ENCODE measurements at regions not wholly inside any gene's neighbourhood (a gene's known extent, or its start where the extent isn't known, plus 50 kb on each side); places are given as distances from the start of the nearest gene placed in this dataset.
"Not testable (repeated sequence)": the region's sequence is repeated elsewhere in the genome, so short reads cannot be mapped to it uniquely, and the experiment has no call there.

DNA sequence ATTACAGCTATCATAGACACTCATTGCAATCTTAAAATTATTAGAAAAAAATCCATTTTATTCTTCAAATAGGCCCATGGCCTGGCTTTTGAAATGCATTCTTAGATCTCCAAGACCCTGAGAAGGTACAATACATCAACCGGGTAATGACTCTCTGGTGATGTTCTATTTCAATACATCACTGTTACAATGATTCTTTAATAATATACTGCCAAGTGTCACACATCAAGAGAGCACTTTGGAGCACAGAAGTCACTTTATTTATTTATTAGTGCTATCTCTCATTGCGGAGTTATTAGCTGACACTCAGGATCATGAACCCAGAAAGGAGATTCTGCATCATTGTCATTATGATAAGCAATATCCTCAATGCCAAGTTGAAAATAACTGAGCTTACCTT lies 748.5 kb upstream of the MBL2 start:
- DNase-seq, result no peak

DNA sequence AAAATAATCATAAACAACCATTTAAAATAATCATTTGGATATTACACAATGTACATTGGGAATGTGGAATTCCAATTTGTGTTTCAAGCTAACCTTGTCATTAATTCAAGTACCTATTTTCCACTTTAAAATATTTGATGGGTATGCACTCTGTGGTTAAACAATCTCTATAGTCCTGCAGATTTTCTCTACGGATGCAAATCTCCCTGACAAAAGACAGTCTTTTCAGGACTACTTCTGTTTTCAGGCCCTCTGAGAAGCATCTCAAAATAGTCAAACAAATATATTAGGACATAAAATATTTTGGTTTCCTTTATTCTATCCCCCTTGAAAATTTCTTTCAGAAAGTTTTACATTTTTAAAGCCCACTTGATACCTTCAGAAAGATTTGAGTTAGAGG lies 735.6 kb upstream of the MBL2 start:
- no peak for DNase-seq

DNA sequence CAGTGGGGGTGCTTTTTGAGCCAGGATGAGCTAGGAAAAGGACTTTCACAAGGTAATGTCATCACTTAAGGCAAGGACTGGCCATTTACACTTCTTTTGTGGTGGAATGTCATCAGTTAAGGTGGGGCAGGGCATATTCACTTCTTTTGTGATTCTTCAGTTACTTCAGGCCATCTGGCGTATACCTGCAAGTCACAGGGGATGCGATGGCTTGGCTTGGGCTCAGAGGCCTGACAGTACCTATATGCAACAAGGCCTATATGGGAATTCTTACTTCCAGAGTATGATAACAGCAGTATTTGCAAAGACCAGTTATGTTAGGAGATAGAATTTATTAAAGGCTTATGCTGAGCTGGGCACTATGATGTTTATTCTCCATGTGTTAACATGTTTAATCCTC lies 731.9 kb upstream of the MBL2 start:
- DNase-seq, result not testable (repeated sequence)

DNA sequence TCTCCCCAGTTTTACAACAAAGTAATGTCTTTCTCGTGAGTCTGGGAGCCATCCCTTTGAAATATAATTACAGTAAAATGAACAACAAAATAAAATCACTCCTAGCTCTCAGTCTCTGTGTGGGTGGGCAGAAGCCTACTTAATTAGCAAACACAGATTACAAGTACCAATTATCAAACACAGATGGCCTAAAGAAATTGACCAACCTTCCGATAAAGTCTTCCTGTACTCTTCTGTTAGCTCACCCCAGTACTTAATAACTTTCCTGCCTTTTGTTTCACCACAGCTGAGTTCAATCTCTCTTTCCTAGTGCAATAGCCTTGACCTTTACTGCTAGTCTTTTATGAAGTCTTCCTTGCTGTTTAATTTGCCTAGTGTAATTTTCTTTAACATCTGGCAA lies 719.2 kb upstream of the MBL2 start:
- DNase-seq, result peak; percentile 13

DNA sequence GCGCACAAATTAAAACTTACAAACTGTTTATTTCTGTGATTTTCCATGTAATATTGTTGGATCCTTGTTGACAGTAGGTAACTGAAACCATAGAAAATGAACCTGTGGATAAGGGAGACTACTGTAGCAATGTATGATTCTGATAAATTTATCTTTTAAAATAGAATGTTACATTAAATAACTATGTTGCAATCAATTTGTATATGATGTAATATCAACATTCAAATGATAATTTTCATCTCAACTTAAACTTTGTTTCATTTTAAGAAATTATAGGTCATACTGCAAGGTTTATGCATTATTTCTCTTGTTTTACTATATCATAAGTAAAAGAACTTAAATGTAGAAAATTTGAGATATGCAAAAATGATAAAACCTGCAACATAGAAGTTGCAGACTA lies 718.0 kb upstream of the MBL2 start:
- DNase-seq, result no peak

DNA sequence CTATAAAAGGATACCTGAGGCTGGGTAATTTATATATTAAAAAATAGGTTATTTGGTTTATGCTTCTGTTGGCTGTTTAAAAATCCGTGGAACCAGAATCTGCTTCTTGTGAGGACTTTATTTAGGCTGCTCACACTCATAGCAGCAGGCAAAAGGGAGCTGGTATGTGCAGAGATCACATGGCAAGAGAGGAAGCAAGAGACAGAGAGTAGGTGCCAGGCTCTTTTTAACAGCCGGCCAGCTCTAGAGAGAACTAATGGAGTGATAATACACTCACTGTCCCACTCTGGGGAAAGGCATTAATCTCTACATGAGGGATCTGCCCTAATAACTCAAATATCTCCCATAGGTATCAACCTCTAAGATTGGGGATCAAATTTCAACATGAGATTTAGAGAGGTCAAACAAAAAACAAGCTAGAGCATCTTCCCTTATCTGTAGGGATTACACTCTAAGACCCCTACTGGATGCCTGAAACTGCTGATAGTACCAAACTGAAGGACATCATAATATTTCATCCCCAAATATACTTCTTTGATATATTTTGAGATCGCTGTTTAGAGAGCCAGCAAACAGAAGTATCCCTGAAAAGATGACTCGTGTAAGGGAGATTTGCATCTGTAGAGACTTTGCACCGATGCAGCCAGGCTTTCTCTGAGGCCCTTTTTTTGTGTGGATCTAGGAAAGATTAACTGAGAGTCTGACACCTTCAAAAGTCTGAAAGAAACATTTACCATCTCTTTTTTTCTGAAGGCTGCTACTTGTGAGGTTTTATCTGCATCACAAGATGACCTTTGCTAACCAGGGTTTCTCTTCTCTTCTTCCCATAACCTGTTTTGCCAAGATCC lies 717.0 kb upstream of the MBL2 start:
- DNase-seq, result no peak

DNA sequence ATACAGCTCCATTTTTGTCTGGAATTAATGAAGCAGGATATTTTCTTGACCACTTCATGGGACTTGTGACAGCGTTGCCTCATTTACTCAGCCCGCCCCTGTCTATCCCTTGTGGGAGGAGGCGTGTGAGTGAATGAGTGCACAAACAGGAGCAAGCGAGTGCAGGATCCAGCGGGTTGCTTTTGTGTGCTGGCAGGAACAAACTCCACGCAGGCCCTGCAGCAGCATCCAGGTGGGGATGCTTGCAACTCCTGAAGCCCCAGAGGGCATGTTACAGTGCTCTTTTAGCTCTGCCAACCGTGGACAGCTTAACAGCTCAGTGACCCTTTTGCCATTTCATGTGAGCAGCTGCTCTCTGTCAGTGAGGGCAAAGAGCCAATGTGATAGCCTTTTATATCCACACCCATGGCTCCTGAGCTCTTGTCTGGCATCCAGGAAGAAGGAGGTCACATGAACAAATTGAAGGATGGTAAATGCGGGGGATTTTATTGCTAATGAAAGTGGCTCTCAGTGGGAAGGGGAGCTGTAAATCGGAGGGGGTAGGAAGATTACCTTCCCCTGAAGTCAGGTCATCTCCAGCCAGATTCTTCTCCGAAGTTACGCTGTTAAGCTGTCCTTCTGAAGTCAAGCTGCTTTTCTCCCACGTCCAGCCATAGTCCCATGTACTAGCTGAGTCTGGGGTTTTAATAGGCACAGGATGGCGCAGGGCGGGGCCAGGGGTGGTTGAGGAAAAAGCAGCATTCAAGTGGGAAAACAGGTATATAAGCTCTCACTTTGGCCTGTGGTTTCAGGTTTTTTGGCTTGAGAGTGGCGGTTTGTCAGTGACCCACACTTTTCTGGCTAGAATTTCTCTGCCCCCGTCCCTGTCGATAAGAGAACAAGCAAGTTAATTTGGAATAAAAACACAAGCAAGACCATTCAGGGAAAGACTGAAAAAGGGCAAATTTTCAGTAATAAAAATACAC lies 714.7 kb upstream of the MBL2 start:
- no peak for DNase-seq

DNA sequence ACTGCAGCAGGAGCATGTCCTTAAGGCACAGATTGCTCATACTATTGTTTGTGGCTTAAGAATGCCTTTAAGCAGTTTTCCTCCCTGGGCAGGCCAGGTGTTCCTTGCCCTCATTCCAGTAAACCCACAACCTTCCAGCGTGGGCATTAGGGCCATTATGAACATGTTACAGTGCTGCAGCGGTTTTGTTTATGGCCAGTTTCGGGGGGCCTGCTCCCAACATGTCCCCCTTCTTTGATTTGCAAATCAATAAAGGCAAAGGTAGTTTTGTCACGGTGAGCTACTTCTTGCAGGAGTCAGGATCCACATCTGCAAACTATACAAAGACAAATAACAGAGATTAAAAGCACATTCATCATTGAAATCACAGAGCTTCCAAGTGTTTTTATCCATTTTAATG lies 712.8 kb upstream of the MBL2 start:
- not testable (repeated sequence) for DNase-seq

DNA sequence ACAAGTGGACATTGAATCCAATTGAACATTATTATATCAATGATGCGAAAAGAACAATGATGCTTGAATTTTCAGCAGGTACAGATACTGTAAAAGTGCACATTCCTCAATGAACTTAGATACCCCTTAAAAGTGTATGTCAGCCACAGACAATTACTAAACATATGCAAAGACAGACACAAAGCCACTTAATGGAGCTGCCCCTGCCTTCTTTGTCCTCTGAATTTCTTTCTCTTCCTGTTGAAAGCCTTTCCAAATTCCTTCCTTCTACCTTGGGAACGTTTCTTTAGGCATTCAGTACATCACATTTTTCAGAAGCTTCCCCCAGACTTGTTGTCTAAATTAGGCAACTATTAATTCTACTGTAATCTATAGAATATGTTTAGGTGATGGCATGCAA lies 706.8 kb upstream of the MBL2 start:
- no peak for DNase-seq

DNA sequence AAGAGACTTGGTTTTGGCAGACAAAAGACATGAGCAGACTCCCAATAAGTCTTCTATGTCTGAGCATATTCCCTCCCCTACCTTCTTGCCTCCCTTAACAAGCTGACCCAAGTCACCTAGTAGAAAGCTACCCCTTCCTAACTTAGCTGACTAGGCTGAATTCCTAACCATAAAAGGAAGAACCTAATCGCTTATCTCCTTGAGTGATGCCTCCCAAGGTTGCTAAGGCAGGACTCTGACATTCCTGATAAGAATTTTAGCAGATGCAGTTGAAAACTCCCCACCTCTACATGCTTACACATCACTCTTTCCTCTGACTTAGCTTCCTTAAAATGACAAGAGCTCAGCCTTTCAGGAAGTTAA lies 704.7 kb upstream of the MBL2 start:
- DNase-seq, result no peak

DNA sequence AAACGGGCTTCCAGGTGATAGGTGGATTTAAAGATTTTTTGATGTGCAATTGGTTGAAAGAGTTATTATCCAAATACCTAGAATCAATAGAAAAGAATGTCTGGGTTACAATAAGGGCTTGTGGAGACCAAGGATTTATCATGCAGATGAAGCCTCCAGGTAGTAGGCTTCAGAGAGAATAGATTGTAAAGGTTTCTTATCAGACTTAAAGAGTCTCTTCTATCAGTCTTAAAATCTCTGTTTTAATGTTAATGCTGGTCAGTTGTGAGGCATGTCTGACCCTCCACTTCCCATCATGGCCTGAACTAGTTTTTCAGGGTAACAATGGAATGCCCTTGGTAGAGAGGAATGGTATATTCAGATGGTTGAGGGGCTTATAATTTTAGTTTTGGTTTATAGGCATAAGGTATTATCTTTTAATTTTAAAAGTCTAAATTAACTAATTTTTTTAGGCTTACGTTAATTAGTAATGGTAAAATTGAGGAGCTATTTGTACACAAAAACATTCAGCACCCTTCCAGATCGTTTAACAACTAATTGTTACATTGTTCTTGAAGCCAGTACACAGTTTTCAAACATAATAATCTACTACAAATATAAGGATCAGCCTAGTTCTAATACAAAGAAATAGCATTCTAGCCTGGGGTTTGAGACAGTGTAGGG lies 704.2 kb upstream of the MBL2 start:
- DNase-seq, result no peak

DNA sequence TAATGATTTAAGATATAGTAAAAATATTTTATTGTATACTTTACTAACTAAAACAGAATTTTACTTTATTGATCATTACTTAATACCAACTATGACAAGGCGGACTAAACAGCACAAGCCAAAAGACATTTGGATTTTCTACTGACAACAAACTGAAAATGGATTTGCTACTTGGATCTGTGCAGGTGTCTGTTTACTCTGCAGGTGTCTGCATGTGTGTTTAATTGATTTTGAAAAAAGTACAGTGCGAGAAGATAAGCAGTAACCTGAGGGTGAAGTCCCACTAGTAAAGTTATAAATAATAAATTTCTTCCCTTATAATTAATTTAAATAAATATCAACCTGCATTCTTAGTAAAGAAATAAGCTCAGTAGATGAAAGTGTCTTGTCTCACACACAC lies 696.8 kb upstream of the MBL2 start:
- no peak for DNase-seq

DNA sequence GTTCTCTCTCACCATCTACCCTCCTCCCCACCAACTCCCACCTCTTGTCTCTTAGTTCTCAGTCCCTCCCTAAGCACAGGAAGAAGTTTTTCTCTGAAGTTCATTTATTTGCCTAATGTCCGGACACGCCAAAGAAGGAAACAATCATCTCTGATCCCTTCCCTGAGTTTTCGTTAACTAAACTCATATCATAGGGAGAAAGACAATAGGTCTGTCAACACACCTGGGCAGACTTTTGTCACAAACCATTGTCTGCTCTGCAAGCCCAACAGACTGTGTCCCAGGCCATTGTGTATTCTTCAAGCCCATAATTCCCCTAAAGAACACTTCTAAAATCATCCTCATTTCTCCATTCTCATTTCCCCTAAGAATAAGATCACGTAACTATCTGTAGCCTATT lies 691.0 kb upstream of the MBL2 start:
- peak; percentile 83 for DNase-seq

DNA sequence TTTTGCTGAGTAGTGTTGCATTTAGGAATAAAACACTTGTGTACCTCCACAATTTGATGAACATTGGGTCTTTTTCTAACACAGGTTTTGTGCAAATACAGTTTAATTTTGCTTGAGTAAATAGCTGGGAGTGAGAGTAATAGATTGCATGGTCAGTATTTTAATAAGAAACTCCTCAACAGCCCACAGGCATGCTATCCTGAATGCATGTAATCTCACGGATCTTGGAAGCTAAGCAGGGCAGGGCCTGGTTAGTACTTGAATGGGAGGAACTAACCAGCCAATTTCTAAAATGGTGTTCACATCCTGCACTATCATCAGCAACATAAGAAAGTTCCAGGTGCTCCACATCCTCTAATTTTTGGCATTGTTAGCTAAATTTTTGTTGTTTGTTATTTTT lies 685.4 kb upstream of the MBL2 start:
- DNase-seq, result no peak

DNA sequence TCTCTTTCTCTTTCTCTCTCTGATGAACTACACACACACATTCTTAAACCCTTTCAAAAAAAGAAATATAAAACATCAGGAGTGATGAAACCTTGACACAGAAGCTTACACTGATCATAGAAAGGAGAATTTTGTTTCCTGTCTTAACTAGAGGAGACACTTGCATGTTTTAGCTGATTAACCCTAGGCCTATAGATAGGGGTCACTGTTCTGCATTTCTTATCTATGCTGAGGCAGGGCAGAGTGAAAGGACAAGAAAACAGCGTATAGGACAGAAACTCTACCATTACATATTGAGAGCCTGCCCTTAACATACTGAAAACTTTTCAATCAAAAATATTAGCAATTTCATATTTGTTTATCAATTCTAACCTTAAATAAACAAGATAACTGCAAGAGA lies 680.6 kb upstream of the MBL2 start:
- DNase-seq, result no peak

DNA sequence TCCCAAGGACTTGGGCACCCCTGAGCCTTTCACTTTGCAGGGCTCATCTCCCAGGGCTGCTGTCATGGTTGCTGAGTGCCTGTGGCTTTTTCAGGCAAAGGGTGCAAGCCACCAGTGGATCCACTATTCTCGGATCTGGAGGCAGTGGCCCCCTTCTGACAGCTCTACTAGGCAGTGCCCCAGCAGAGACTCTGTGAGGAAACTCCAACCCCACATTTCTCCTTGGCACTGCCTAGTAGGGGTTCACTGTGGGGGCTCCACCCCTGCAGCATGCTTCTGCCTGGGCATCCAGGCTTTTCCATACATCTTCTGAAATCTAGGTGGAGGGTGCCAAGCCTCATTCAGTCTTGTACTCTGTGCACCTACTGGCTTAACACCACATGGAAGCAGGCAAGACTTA lies 675.0 kb upstream of the MBL2 start:
- DNase-seq, result no peak

DNA sequence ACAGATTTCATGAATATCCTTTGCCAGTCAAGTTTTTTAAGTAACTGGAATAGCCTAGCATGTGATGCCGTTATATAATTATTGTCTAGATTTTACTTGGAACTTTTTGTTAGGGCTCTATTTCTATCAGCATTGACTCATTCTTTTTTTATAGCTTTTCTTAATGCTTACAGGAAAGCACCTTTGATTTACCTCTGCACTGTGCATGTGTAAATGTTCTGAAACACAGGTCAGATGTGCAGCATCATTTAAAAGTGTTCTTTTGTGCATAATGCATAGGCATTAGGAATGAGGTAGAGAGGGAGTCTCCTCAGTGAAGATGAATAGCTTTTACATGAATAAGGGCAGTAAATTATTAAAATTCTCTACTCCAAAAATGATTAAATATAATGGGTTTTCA lies 669.3 kb upstream of the MBL2 start:
- DNase-seq, result no peak

DNA sequence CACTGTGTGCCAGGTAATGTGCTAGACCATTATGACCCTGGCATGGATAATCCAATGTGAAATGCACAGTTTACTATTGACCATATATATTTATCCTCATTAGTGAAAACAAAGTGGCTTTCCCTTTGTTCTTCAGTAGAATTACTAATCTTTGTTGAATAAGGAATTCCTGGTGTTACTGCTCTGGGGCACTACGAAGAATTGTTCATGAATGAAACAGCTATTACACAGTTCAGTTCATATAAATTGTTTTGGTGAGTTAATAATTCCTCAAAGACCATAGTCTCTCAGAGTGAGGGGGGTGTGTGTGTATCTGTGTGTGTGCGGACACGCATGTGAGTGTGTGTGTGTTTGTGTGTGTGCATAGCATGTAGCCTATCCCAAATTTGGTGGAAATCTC lies 668.0 kb upstream of the MBL2 start:
- DNase-seq, result no peak

DNA sequence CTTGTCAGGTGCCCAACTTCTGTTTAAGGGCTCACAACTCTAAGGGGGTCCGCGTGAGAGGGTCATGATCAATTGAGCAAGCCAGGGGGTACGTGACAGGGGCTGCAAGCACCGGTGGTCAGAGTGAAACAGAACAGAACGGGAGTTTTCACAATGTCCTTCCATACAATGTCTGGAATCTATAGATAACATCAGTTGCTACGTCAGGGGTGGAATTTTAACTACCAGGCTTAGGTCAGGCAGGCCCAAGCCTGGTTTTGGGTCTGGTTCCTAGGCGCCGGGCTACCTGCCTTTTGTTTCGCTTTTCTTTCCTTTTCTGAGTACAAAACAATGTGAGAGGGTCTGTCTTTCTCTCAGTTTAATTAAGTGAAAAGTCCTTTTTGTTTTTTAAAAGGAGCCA lies 666.5 kb upstream of the MBL2 start:
- not testable (repeated sequence) for DNase-seq

DNA sequence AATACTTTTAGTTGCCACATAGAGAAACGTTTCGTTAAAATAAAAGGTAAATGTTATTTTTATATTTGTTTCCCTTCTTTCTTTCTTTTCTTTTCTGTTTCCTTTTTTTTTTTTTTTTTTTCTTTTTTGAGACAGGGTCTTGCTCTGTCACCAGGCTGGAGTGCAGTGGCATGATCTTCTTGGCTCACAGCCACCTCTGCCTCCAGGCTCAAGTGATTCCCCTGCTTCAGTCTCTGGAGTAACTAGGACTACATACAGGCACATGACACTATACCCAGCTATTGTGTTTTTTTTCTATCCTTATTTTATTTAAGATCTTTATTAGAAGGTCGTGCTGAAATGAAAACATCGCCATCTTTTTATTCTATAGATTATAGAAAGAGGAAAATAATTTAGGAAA lies 661.8 kb upstream of the MBL2 start:
- no peak for DNase-seq

DNA sequence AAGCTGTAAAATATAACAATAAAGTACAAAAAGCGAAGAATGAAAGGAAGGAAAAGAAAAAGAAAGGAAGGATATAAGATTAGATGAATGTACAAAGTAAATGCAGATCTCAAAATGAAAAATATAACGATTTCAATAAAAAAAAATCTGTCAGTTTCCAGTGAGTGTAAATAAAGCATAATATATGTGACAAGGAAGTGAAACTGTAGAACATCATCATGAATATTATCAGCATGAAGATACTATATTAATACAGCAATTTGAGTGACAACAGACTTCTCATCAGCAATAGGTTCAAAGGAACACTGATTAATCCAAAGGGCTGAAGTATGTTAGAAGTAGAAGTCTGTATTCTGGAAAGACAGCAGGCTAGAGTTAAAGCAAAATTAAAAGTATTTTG lies 659.5 kb upstream of the MBL2 start:
- no peak for DNase-seq

DNA sequence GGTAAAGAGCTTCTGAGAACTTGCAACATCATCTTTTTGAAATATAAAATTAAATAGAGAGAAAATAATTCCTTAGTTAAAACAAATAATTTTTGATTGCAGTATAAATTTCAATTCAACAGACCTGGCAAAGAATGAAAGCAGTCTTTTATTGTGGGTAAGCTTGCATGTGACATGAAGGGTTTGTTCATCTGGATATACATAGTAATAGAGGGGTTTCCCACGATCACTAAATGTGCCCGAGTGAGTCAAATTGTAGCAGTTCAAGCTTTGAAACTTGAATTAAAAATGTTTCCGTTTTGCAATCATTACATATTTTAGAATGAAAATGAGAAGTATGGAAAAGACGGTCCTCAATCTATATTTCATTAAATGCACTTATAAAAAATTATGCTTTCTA lies 658.4 kb upstream of the MBL2 start:
- DNase-seq, result no peak

DNA sequence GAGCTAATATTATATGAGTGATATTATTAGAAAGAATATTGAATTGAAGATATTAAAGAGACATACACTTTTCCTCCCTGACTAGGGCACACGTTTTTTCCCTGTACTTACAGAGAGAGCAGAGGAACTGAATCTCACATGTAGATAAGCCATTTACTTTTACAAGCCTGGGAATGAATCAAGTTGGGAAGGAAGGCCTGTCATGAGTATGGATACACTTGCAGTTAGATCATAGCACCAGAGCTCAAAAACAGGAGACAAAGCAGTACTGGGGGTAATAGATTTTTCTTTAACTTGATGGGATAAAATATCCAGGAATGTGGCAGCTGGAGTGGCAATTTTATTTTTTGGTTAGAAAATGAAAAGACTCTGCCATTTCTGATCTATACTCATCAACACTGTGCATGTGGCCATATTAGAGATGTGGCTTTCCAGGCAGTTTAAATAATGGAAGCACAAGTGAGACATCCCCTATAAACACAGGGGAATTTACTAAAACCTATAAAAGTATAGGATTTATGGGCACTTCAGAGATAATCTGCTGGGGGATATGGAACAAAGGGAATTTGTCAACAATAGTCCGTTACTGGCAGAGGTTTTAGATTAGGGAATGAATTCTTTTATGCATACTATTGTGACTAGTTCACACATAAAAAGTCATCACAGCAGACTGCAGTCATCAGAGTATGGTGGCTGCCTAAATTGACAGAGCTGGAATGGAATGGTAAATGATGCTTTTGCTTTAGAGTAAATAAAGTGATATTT lies 657.7 kb upstream of the MBL2 start:
- DNase-seq, result no peak
